ENCODE measurements at regions not wholly inside any gene's neighbourhood (a gene's known extent, or its start where the extent isn't known, plus 50 kb on each side); places are given as distances from the start of the nearest gene placed in this dataset.

- H3K4me2 ChIP-seq (ENCODE audit: low read length), result no peak overlapping the region
- no peaks in the 10 kb centered on the region for H3K36me3 ChIP-seq (ENCODE audit: control insufficient read depth in 1 of 2, insufficient read depth in 2 of 2, low read length in 2 of 2)
- H2AFZ ChIP-seq (ENCODE audit: low read depth, low read length, poor library complexity, severe bottlenecking), result no peak overlapping the region
- no peaks in the 10 kb centered on the region for H3K4me1 ChIP-seq (ENCODE audit: control insufficient read depth in 1 of 2, insufficient read depth in 2 of 2, low read length in 2 of 2)
- H3K79me2 ChIP-seq (ENCODE audit: insufficient read depth, low read length), result no peaks in the 10 kb centered on the region
- DNase-seq (ENCODE audit: low read depth, low spot score) (no peak), ATAC-seq (no peak)
- no peaks in the 10 kb centered on the region for H3K27me3 ChIP-seq (ENCODE audit: insufficient read depth, low read length)
- TF ChIP-seq EZH2 (IDR thresholded peaks at IDR 0.05), result no peak
- TF ChIP-seq, protein P1, sequence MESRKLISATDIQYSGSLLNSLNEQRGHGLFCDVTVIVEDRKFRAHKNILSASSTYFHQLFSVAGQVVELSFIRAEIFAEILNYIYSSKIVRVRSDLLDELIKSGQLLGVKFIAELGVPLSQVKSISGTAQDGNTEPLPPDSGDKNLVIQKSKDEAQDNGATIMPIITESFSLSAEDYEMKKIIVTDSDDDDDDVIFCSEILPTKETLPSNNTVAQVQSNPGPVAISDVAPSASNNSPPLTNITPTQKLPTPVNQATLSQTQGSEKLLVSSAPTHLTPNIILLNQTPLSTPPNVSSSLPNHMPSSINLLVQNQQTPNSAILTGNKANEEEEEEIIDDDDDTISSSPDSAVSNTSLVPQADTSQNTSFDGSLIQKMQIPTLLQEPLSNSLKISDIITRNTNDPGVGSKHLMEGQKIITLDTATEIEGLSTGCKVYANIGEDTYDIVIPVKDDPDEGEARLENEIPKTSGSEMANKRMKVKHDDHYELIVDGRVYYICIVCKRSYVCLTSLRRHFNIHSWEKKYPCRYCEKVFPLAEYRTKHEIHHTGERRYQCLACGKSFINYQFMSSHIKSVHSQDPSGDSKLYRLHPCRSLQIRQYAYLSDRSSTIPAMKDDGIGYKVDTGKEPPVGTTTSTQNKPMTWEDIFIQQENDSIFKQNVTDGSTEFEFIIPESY (IDR thresholded peaks at IDR 0.05; ENCODE audit: extremely low read depth, insufficient replicate concordance, low read length), result no peak
- TF ChIP-seq CEBPB (IDR thresholded peaks at IDR 0.05; ENCODE audit: low read depth), result no peak
- no peak for TF ChIP-seq ELF1 (IDR thresholded peaks at IDR 0.05; ENCODE audit: borderline replicate concordance, low read depth)
- TF ChIP-seq CBX3 (IDR thresholded peaks at IDR 0.05; ENCODE audit: low read depth), result no peak
- no peak for TF ChIP-seq SIN3A (IDR thresholded peaks at IDR 0.05; ENCODE audit: low read depth)
- TF ChIP-seq RAD21 (IDR thresholded peaks at IDR 0.05; ENCODE audit: low read depth), result no peak
- no peak for TF ChIP-seq ATF3 (IDR thresholded peaks at IDR 0.05)
- TF ChIP-seq, protein P2, sequence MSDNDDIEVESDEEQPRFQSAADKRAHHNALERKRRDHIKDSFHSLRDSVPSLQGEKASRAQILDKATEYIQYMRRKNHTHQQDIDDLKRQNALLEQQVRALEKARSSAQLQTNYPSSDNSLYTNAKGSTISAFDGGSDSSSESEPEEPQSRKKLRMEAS (IDR thresholded peaks at IDR 0.05), result no peak
- TF ChIP-seq FOSL1 (IDR thresholded peaks at IDR 0.05; ENCODE audit: low read depth), result no peak
- TF ChIP-seq ZFX (IDR thresholded peaks at IDR 0.05), result no peak
- TF ChIP-seq EGR1 (IDR thresholded peaks at IDR 0.05; ENCODE audit: low read depth), result no peak
- TF ChIP-seq JUND (IDR thresholded peaks at IDR 0.05), result no peak
- TF ChIP-seq POLR2A (IDR thresholded peaks at IDR 0.05; ENCODE audit: borderline replicate concordance, extremely low read depth, insufficient read depth, insufficient read length), result no peak
- no peak for TF ChIP-seq EZH2phosphoT487 (IDR thresholded peaks at IDR 0.05; ENCODE audit: borderline replicate concordance)
- TF ChIP-seq YY1 (IDR thresholded peaks at IDR 0.05; ENCODE audit: extremely low read depth, insufficient replicate concordance, low read depth, low read length), result no peak
- no peak for TF ChIP-seq ZNF274 (IDR thresholded peaks at IDR 0.05; ENCODE audit: low read depth, low read length)
- TF ChIP-seq TCF7L2 (IDR thresholded peaks at IDR 0.05; ENCODE audit: borderline replicate concordance, extremely low read depth, insufficient read depth, insufficient read length), result no peak
- no peak for TF ChIP-seq POLR2AphosphoS5 (IDR thresholded peaks at IDR 0.05; ENCODE audit: low read depth, low read length)
- ChIA-PET POLR2A (no interaction called here), RAD21 (ENCODE audit: low non-redundant PET in 1 of 2, low total read pairs in 2 of 2, uncharacterized antibody in 2 of 2, unreplicated experiment in 2 of 2) (no interaction called here), CTCF (no interaction called here)
- intact Hi-C loops (cut with micrococcal nuclease), result no loop called here
- H3K27ac ChIP-seq (ENCODE audit: low read depth, low read length), result no peak overlapping the region
- no peaks in the 10 kb centered on the region for H4K20me1 ChIP-seq (ENCODE audit: insufficient read depth)
- no peak overlapping the region for H3K4me3 ChIP-seq (replicated peaks in 1 of 2; ENCODE audit: low read depth in 1 of 2, low read length in 2 of 2)
- H3K9ac ChIP-seq (ENCODE audit: low read length), result no peak overlapping the region
- H3K9me2 ChIP-seq (ENCODE audit: insufficient read depth), result 0 out of 2 replicates have a peak, but pooled peaks cover 4% of the 10 kb centered on the region
- no peaks in the 10 kb centered on the region for H3K9me3 ChIP-seq (ENCODE audit: control insufficient read depth in 1 of 2, insufficient read depth in 1 of 2, low read depth in 1 of 2, low read length in 2 of 2)
- no TSS peak for BruUV-seq (replicated peaks)
These were observed 71.0 kb downstream of the SEM1 start for GRCh38 chr7:96638669-96639068.

Measured in HCT116 (cell line).